DMS 273 (cell line): ENCODE measurements at regions not wholly inside any gene's neighbourhood (a gene's known extent, or its start where the extent isn't known, plus 50 kb on each side); places are given as distances from the start of the nearest gene placed in this dataset.

Source experiments
- DNase-seq: peaks from one replicate; lab custom pipeline; 2025; ENCODE audit not compliant: unreplicated experiment; lab: John Stamatoyannopoulos, UW

- no peak for DNase-seq
Measured at GRCh38 chr5:139733698-139734538, 61.7 kb upstream of the PSD2 start.

DNA sequence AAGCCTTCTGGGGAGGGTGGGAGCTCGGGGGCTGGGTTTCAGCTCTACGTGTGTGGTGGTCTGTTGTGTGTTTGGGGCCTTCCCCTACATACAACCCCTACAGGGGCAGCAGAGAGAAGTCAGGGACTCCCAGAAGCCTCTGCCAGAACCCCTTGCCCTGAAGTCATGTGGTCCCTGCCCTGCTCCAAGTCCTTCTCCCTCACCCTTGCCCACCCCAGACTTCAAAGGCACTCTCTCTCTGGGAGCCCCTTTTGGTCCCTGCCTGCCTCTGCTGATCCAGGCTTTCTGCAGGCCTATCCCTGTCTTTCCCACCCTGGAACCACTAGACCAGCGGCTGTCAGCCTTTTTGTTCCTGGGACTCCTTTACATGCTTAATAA lies 61.1 kb upstream of the PSD2 start:
- DNase-seq = no peak

DNA sequence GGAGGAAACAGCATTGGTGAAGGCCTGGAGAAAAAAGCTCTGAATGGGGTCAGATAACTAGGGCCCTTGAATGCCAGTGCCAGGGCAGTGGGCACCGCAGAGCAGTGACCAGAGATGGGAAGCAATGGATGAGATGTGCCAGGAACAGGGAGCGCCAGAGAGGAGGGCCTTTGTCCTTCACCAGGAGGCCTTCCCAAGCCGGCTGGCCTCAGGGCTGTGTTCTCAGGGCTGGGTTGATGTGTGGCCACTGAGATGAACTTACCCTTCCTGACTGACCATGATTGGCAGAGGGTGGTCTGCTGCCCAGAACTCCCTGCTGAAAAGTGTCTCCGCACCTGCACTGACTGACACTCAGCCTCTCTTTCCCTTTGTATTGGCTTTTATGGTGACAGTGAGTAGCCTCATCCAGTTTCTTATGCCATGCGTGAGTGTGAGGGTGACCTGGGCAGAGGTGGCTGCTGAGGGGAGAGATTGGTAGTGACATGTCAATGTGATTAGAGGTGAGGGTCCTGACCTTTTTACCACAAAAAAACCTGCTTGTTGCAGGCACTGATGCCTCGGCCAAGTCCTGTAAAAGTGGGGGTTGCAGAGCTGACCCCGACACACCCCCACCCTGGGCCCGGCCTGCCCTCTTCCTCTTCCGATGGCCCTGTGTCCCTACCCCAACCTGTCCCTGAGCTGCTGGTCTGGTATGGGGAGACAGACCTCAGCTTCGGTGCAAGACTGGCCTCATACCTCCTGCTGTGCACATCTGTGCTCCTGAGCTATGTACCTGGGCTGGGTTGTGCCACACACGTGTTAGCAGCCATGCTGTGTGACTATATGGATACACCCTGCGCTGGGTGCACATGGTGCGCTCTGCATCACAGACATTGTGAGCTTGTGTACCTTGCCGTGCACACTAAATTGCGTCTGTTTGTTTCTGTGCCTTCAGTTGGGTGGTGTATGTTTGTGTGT lies 57.1 kb upstream of the PSD2 start:
- DNase-seq = no peak

- no peak for DNase-seq
Measured at GRCh38 chr5:139739150-139739974, 56.2 kb upstream of the PSD2 start.

DNA sequence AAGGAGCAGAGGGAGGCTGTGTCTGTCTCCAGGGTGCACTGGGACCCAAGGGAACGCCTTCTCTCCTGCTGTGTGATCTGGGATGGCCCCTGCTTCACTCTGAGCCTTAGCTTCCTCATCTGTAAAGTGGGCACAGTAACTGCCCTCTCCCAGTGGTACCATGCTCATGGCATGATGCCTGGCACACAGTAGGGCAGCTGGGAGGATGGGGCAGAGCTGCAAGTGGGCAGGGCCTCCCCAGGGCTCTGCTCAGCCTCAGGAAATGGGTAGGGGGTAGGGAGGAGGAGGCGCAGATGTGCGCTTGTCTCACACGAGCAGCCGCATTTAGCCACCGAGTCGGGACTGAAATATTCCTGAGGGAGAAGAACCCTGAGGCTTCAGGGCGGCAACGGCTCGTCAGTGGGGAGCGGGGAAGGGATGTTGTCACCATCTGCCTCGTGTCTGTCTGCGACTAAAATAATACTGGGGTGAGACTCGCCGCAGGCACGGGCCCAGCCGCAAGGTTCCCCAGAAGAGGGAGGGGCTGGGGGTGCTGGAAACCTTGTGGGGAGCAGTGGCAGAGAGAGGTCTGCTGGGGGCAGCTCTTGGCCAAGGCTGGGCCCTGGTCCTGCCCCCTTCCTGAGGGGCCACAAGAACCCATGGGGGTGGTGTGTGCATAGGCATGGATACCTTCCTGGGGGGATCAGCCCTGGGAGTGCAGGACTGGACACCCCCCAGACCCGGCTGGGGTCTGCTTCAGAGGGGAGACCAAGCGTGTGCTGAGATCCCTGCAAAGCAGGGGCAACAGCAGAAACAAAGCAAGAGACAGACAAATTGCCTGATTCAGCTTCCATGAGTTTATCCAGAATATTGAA lies 55.2 kb upstream of the PSD2 start:
- DNase-seq = no peak

GRCh38 chr5:139740992-139741672 lies 54.5 kb upstream of the PSD2 start:
- no peak for DNase-seq

- no peak for DNase-seq
Measured at GRCh38 chr5:139741823-139742172, 53.8 kb upstream of the PSD2 start.

GRCh38 chr5:139742173-139742903 lies 53.3 kb upstream of the PSD2 start:
- no peak for DNase-seq

DNA sequence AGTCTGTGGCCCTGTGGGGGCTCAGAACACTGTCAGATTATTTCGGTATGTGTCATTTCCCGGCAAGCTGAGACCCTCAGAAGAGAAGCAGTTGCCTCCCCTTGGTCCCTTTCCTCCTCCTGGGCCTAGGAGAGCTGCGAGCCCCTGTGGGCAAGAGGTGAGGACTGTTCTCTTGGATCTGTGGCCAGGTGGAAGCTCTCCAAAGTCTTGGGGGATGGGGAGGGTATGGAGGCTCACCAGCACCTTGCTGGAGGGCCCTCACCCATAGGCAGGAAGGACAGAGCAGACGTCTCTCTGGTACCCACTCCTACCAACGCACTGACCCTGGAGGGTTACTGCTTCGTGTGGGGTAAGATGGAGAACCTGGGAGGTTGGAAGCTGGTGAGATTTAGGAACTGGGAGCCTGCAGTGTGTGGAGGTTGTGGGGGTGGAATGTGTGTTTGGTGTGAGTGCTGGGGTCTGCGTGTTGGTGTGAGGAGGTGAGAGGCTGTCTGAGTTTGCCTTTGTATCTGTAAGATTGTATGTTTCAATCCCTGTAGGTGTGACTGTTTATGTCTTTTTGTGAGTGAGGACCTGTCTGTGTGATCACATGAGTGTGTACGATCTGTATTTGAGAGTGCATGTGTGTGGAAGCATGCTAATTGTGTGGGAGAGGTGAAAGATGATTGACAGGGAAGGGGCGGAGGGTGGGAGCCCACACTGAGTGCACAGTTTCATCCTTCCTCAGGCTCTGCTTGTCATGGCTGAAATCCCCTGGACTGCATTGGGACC lies 52.4 kb upstream of the PSD2 start:
- DNase-seq = no peak

DNA sequence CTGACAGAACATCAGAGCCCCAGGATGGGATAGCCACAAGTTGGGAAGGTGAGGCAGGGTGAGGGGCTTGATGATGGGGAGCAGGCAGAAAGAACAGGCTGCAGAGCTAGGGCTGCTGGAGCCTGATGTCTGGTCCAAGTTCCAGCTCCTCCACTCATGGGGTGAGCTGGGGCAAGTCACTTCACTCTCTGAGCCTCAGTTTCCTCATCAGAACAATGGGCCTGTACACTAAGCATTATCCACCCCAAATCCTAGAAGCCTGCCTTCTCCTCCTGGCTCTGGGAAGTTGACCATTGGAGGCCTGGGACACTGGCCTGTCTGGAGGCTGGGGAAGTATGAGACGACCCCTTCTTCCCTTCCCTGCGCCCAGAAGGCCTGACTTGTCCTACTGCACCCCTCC lies 51.8 kb upstream of the PSD2 start:
- no peak for DNase-seq

DNA sequence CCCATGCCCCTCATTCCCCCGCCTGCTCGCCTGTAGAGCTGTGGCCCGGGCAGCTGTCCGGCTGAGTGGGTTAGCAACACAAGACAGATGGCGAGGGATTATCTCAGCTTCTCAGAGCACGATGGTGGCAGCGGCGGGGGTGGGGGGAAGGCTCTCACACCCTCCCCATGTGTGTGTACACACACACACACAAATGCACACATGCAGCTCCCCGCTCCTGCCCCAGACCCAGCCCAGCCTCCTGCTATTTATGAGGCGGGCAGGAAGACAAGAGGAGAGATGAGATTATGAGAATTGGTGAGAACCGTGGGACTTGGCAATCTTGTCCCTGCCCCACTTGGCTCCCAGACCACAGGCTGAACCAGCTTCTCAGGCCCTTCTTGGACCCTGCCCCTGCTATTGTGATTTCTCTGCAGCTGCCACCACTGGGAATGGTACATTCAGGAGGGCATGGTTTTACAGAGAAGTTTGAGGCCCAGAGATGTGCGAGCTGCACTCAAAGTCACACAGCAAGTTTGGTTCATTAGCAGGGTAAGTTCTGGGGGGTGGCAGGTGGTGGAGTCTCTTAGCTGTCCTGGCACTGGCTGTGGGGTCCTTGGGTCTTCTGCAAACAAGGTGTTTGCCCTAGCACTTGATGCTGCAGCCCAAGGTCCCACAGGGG lies 51.0 kb upstream of the PSD2 start:
- DNase-seq = peak; percentile 97

DNA sequence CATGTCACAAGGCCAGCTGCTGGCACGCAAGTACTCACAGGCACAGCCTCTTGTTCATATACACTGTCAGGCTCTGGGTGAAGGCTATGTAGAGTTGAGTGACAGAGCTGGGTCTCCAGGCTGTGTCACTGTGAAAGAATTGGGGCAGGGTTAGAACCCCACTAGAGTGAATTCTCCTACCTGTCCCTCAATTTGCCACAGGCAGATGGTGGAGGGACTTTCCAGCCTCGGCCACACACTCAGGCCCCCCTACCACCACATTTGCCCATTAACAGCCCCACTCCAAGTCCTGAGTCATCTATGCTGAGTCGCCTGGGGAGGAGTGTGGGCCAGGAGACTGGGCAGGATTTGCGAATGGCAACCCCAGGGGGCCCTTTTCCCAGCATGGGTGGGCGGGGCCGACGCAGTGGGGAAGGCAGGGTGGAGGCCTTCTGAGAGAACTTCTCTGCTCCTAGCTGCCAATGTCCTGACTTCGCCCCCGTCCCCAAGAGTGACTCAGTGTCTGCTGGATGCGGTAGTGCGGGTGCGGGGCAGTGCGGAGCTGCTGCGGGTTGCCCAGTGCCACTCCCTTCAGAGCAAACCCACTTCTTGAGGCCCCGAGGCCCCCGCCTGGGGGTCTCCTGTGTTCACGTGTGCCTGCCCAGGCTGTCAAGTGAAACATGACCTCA lies 50.3 kb upstream of the PSD2 start:
- peak; percentile 92 for DNase-seq

GRCh38 chr5:139745800-139746690 lies 49.6 kb upstream of the PSD2 start:
- peak; percentile 98 for DNase-seq
